ENCODE measurements at regions not wholly inside any gene's neighbourhood (a gene's known extent, or its start where the extent isn't known, plus 50 kb on each side); places are given as distances from the start of the nearest gene placed in this dataset.
A peak's percentile ranks its signal among the peaks of the same experiment; 100 is the strongest.

- no peak for DNase-seq
Observed at GRCh38 chr12:125272383-125272933, 207.2 kb downstream of the AACS start.

GRCh38 chr12:125276567-125276966 lies 211.3 kb downstream of the AACS start:
- DNase-seq = peak; percentile 42

- DNase-seq = no peak
Observed at GRCh38 chr12:125280482-125281377, 215.5 kb downstream of the AACS start.

- DNase-seq = no peak
Observed at GRCh38 chr12:125282921-125283320, 217.7 kb downstream of the AACS start.

GRCh38 chr12:125283521-125283920 lies 218.3 kb downstream of the AACS start:
- DNase-seq = no peak

GRCh38 chr12:125284087-125284486 lies 218.9 kb downstream of the AACS start:
- no peak for DNase-seq

- DNase-seq = no peak
Observed at GRCh38 chr12:125284945-125285685, 219.9 kb downstream of the AACS start.

GRCh38 chr12:125286005-125286727 lies 220.9 kb downstream of the AACS start:
- DNase-seq = no peak

- DNase-seq = no peak
Observed at GRCh38 chr12:125287155-125287847, 222.1 kb downstream of the AACS start.

- no peak for DNase-seq
Observed at GRCh38 chr12:125288931-125289928, 224.0 kb downstream of the AACS start.

- DNase-seq = no peak
Observed at GRCh38 chr12:125289970-125290369, 224.7 kb downstream of the AACS start.

- no peak for DNase-seq
Observed at GRCh38 chr12:125292700-125293099, 227.5 kb downstream of the AACS start.

- DNase-seq = no peak
Observed at GRCh38 chr12:125295550-125295949, 230.3 kb downstream of the AACS start.

- peak; percentile 14 for DNase-seq
Observed at GRCh38 chr12:125296701-125297100, 231.5 kb downstream of the AACS start.

- DNase-seq = no peak
Observed at GRCh38 chr12:125299840-125300239, 234.6 kb downstream of the AACS start.

- DNase-seq = no peak
Observed at GRCh38 chr12:125300249-125300648, 235.0 kb downstream of the AACS start.

- no peak for DNase-seq
Observed at GRCh38 chr12:125303337-125303736, 238.1 kb downstream of the AACS start.

- DNase-seq = no peak
Observed at GRCh38 chr12:125304029-125304428, 238.8 kb downstream of the AACS start.

- no peak for DNase-seq
Observed at GRCh38 chr12:125305231-125305630, 240.0 kb downstream of the AACS start.

- DNase-seq = no peak
Observed at GRCh38 chr12:125310461-125310860, 245.2 kb downstream of the AACS start.

- no peak for DNase-seq
Observed at GRCh38 chr12:125311050-125311449, 245.8 kb downstream of the AACS start.
